Panc1 (cell line): ENCODE measurements at regions not wholly inside any gene's neighbourhood (a gene's known extent, or its start where the extent isn't known, plus 50 kb on each side); places are given as distances from the start of the nearest gene placed in this dataset.

Experiments used
- ATAC-seq: fragments of 200-7000 bp; cut with Tn5 transposase; 2 replicates; pipeline ENCODE4 v1.9.1; 2020; ENCODE audit warnings: mild to moderate bottlenecking, moderate library complexity
- BruUV-seq: library from RNA; stranded (reverse); fragments of 400-500 nt; replicated peaks from 2 replicates; lab custom pipeline; 2021; lab: Mats Ljungman, UMichigan
- CTCF ChIA-PET: fragments of 300-600 bp; sonication (Branson Sonifier 250); formaldehyde crosslinking; loops from one replicate; lab custom pipeline; 2022; ENCODE audit warnings: antibody characterized with exemption; lab: Charles Lee
- POLR2A ChIA-PET: fragments of 300-600 bp; sonication (Branson Sonifier 250); formaldehyde crosslinking; loops from one replicate; lab custom pipeline; 2022; ENCODE audit warnings: antibody characterized with exemption; lab: Charles Lee
- DNase-seq: peaks from one replicate; pipeline ENCODE4 v3.0.0-alpha.2; 2010; ENCODE audit warnings: low read depth, low spot score
- H3K27ac ChIP-seq: 2 replicates; pipeline ENCODE4 v1.5.1; 2011; ENCODE audit warnings: mild to moderate bottlenecking, low read length, inconsistent platforms
- H3K27me3 ChIP-seq: fragments of 200-500 bp; sonication (Bioruptor generic); 2 replicates; pipeline ENCODE4 v1.6.0; 2014; ENCODE audit warnings: low read length, inconsistent platforms; ENCODE audit not compliant: control insufficient read depth, insufficient read depth
- H3K36me3 ChIP-seq: fragments of 200-500 bp; sonication (Bioruptor generic); 2 replicates; pipeline ENCODE4 v1.5.1; 2014; ENCODE audit warnings: inconsistent platforms, mild to moderate bottlenecking, low read length, moderate library complexity; ENCODE audit not compliant: control insufficient read depth, insufficient read depth
- H3K4me1 ChIP-seq: 2 replicates; pipeline ENCODE4 v1.5.1; 2011; ENCODE audit warnings: inconsistent platforms, mild to moderate bottlenecking, low read length, moderate library complexity; ENCODE audit not compliant: control insufficient read depth, insufficient read depth
- H3K4me3 ChIP-seq, 2 experiments: 2 replicates each; pipeline ENCODE4 v1.5.1; 2011 to 2012; ENCODE audit warnings: low read depth in 2 of 2, low read length in 2 of 2, mild to moderate bottlenecking in 2 of 2, inconsistent platforms in 1 of 2, moderate library complexity in 1 of 2
- H3K9me3 ChIP-seq: fragments of 200-500 bp; sonication (Bioruptor generic); 2 replicates; pipeline ENCODE4 v1.5.1; 2014; ENCODE audit warnings: low read depth, mild to moderate bottlenecking, inconsistent platforms, low read length, moderate library complexity; ENCODE audit not compliant: control insufficient read depth, insufficient read depth
- CTCF ChIP-seq: fragments of 450-650 bp; IDR thresholded peaks from 2 replicates; pipeline ENCODE4 v1.5.1; 2017; ENCODE audit warnings: mild to moderate bottlenecking
- POLR2AphosphoS5 ChIP-seq: IDR thresholded peaks from 2 replicates; pipeline ENCODE4 v1.6.1; 2012; ENCODE audit warnings: mild to moderate bottlenecking, low read depth, low read length, moderate library complexity
- SIN3A ChIP-seq: IDR thresholded peaks from 2 replicates; pipeline ENCODE4 v1.6.1; 2012; ENCODE audit warnings: low read depth, mild to moderate bottlenecking, low read length, moderate library complexity, borderline replicate concordance; ENCODE audit not compliant: insufficient read depth
- TCF7L2 ChIP-seq: IDR thresholded peaks from 2 replicates; pipeline ENCODE4 v1.6.1; 2011; ENCODE audit warnings: mild to moderate bottlenecking, low read depth, low read length, inconsistent platforms
- in situ Hi-C: cut with HindIII; loops from 2 replicates; pipeline ENCODE4 v1.10.0; 2016; ENCODE audit warnings: low sequenced_read_pairs, low pct_unique_long_range_greater_than_20kb
- intact Hi-C: fragments of 100-400 bp; cut with micrococcal nuclease; formaldehyde crosslinking; loops from one replicate; pipeline ENCODE4 v1.10.0; 2022; ENCODE audit not compliant: unreplicated experiment
- TF ChIP-seq, protein P1 (sequence below), 2 experiments: IDR thresholded peaks; 2 replicates each; pipeline ENCODE4 v1.6.1; 2011 to 2012; ENCODE audit warnings: low read depth in 2 of 2, control low read depth in 1 of 2, low read length in 1 of 2, mild to moderate bottlenecking in 1 of 2, moderate library complexity in 1 of 2; ENCODE audit not compliant: insufficient read depth in 1 of 2

DNA sequence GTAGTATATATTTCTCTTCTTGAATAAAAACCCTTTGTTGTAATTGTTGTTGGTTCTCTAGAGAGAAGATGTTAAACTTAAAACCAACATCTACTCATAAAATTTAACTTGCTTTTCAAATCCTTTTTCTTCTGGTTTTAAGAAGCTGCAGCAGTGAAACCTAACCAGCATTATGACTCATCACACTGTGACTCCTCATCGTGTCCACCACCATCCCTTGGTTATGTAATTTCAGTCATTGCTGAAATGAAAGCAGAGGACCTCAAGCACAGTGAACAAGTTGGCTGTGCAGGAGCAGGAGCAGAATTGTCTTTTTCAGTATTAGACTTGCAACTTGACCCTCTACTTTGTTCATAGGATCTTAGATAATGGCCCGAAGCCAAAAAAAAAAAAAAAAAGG, 64.9 kb upstream of the HTR2A start:
- in situ Hi-C loops (no loop called here), intact Hi-C loops (no loop called here)
- no peak for ATAC-seq
- Histone ChIP-seq H3K4me3 (no peak overlapping the region), H3K36me3 (no peaks in the 10 kb centered on the region), H3K27ac (no peak overlapping the region), H3K4me1 (no peaks in the 10 kb centered on the region), H3K27me3 (no peaks in the 10 kb centered on the region), H3K9me3 (no peaks in the 10 kb centered on the region)
- ChIA-PET POLR2A (no interaction called here), CTCF (no interaction called here)
- BruUV-seq, result no TSS peak
- DNase-seq, result no peak
- TF ChIP-seq CTCF (no peak), TCF7L2 (no peak), SIN3A (no peak), POLR2AphosphoS5 (no peak)
- TF ChIP-seq, protein P1, sequence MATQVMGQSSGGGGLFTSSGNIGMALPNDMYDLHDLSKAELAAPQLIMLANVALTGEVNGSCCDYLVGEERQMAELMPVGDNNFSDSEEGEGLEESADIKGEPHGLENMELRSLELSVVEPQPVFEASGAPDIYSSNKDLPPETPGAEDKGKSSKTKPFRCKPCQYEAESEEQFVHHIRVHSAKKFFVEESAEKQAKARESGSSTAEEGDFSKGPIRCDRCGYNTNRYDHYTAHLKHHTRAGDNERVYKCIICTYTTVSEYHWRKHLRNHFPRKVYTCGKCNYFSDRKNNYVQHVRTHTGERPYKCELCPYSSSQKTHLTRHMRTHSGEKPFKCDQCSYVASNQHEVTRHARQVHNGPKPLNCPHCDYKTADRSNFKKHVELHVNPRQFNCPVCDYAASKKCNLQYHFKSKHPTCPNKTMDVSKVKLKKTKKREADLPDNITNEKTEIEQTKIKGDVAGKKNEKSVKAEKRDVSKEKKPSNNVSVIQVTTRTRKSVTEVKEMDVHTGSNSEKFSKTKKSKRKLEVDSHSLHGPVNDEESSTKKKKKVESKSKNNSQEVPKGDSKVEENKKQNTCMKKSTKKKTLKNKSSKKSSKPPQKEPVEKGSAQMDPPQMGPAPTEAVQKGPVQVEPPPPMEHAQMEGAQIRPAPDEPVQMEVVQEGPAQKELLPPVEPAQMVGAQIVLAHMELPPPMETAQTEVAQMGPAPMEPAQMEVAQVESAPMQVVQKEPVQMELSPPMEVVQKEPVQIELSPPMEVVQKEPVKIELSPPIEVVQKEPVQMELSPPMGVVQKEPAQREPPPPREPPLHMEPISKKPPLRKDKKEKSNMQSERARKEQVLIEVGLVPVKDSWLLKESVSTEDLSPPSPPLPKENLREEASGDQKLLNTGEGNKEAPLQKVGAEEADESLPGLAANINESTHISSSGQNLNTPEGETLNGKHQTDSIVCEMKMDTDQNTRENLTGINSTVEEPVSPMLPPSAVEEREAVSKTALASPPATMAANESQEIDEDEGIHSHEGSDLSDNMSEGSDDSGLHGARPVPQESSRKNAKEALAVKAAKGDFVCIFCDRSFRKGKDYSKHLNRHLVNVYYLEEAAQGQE (IDR thresholded peaks at IDR 0.05; ENCODE audit: insufficient read depth in 1 of 2, low read depth in 2 of 2, low read length in 1 of 2), result no peak

- H3K9me3 ChIP-seq, result no peaks in the 10 kb centered on the region
- H3K4me3 ChIP-seq, result no peak overlapping the region
- DNase-seq (no peak), ATAC-seq (no peak)
- H3K36me3 ChIP-seq, result no peaks in the 10 kb centered on the region
- POLR2A ChIA-PET, result no interaction called here
- no TSS peak for BruUV-seq
- no peaks in the 10 kb centered on the region for H3K4me1 ChIP-seq
- H3K27me3 ChIP-seq, result no peaks in the 10 kb centered on the region
- in situ Hi-C loops (no loop called here), intact Hi-C loops (no loop called here)
- H3K27ac ChIP-seq, result no peak overlapping the region
- TF ChIP-seq TCF7L2, result no peak
- TF ChIP-seq, protein P1 (IDR thresholded peaks at IDR 0.05; ENCODE audit: insufficient read depth in 1 of 2, low read depth in 2 of 2, low read length in 1 of 2), result no peak
- no peak for TF ChIP-seq SIN3A
- TF ChIP-seq POLR2AphosphoS5, result no peak
- TF ChIP-seq CTCF, result no peak
- CTCF ChIA-PET, result no interaction called here
These were observed 57.1 kb upstream of the HTR2A start for GRCh38 chr13:46953941-46954340.
